Neural cell (in vitro differentiated cells): ENCODE measurements at regions not wholly inside any gene's neighbourhood (a gene's known extent, or its start where the extent isn't known, plus 50 kb on each side); places are given as distances from the start of the nearest gene placed in this dataset.

Experiments used
- H2AFZ ChIP-seq: fragments of 200-600, 300-800 bp; sonication (generic), shearing (Covaris generic); 2 replicates; pipeline ENCODE4 v1.6.0; 2014; ENCODE audit warnings: low read depth, mild to moderate bottlenecking, antibody characterized with exemption, low read length, moderate library complexity
- H3F3A ChIP-seq: fragments of 200-600 bp; shearing (Covaris generic); 2 replicates; pipeline ENCODE4 v1.6.1; 2016; ENCODE audit warnings: mild to moderate bottlenecking, moderate library complexity, mixed read lengths, antibody characterized with exemption, low read length; ENCODE audit not compliant: insufficient read depth, poor library complexity, severe bottlenecking
- H3K27ac ChIP-seq: fragments of 200-600, 300-800 bp; sonication (generic), shearing (Covaris generic); 2 replicates; pipeline ENCODE4 v1.5.1; 2014; ENCODE audit warnings: mild to moderate bottlenecking, low read length, moderate library complexity
- H3K27me3 ChIP-seq: fragments of 300-800, 200-600 bp; sonication (generic), shearing (Covaris generic); 2 replicates; pipeline ENCODE4 v1.6.0; 2014; ENCODE audit warnings: mild to moderate bottlenecking, low read depth, low read length, moderate library complexity; ENCODE audit not compliant: insufficient read depth
- H3K36me3 ChIP-seq: fragments of 300-800, 200-600 bp; sonication (generic), shearing (Covaris generic); 2 replicates; pipeline ENCODE4 v1.5.1; 2014; ENCODE audit warnings: mild to moderate bottlenecking, antibody characterized with exemption, low read length, moderate library complexity; ENCODE audit not compliant: insufficient read depth
- H3K4me2 ChIP-seq: fragments of 300-800, 200-600 bp; sonication (generic), shearing (Covaris generic); 2 replicates; pipeline ENCODE4 v1.6.0; 2014; ENCODE audit warnings: mild to moderate bottlenecking, low read length
- H3K4me3 ChIP-seq: fragments of 300-800, 200-600 bp; sonication (generic), shearing (Covaris generic); 2 replicates; pipeline ENCODE4 v1.5.1; 2014; ENCODE audit warnings: mild to moderate bottlenecking, low read length, moderate library complexity
- H3K79me2 ChIP-seq: fragments of 200-600 bp; shearing (Covaris generic); replicated peaks from 2 replicates; pipeline ENCODE4 v1.6.0; 2014; ENCODE audit warnings: mild to moderate bottlenecking, low read length, moderate library complexity; ENCODE audit not compliant: insufficient read depth
- H3K9ac ChIP-seq: fragments of 300-800, 200-600 bp; sonication (generic), shearing (Covaris generic); 2 replicates; pipeline ENCODE4 v1.6.1; 2016; ENCODE audit warnings: mild to moderate bottlenecking, low read length, mixed read lengths
- H3K9me2 ChIP-seq: fragments of 200-600 bp; shearing (Covaris generic); 2 replicates; pipeline ENCODE4 v1.6.1; 2016; ENCODE audit warnings: mild to moderate bottlenecking, low read length, mixed read lengths; ENCODE audit not compliant: insufficient read depth
- H3K9me3 ChIP-seq: fragments of 200-600, 300-800 bp; sonication (generic), shearing (Covaris generic); 2 replicates; pipeline ENCODE4 v1.6.1; 2016; ENCODE audit warnings: mild to moderate bottlenecking, mixed run types, low read length, moderate library complexity, mixed read lengths
- H4K20me1 ChIP-seq: fragments of 200-600 bp; shearing (Covaris generic); 2 replicates; pipeline ENCODE4 v1.6.1; 2016; ENCODE audit warnings: mild to moderate bottlenecking, mixed run types; ENCODE audit not compliant: insufficient read depth
- CTCF ChIP-seq: fragments of 450-650 bp; IDR thresholded peaks from 2 replicates; pipeline ENCODE4 v1.5.1; 2014; ENCODE audit warnings: antibody characterized with exemption, mild to moderate bottlenecking, moderate library complexity; ENCODE audit not compliant: poor library complexity, severe bottlenecking
- EP300 ChIP-seq: fragments of 450-650 bp; conservative IDR thresholded peaks from 2 replicates; pipeline ENCODE4 v1.6.1; 2014; ENCODE audit warnings: antibody characterized with exemption, mild to moderate bottlenecking, moderate library complexity; ENCODE audit not compliant: poor library complexity, severe bottlenecking
- EZH2 ChIP-seq: fragments of 200-600, 300-800 bp; shearing (Covaris generic), sonication (generic); IDR thresholded peaks from 2 replicates; pipeline ENCODE4 v1.6.1; 2014; ENCODE audit warnings: antibody characterized with exemption, low read length, borderline replicate concordance, mild to moderate bottlenecking; ENCODE audit not compliant: insufficient read depth, poor library complexity, severe bottlenecking
- MXI1 ChIP-seq: fragments of 450-650 bp; conservative IDR thresholded peaks from 2 replicates; pipeline ENCODE4 v1.6.1; 2014; ENCODE audit warnings: antibody characterized with exemption, mild to moderate bottlenecking; ENCODE audit not compliant: poor library complexity, severe bottlenecking
- POLR2AphosphoS5 ChIP-seq: IDR thresholded peaks from 2 replicates; pipeline ENCODE4 v1.6.1; 2012
- RAD21 ChIP-seq: fragments of 450-650 bp; conservative IDR thresholded peaks from 2 replicates; pipeline ENCODE4 v1.6.1; 2014; ENCODE audit warnings: antibody characterized with exemption, mild to moderate bottlenecking, moderate library complexity
- REST ChIP-seq: IDR thresholded peaks from 2 replicates; pipeline ENCODE4 v1.6.1; 2012; ENCODE audit warnings: borderline replicate concordance
- SMC3 ChIP-seq: fragments of 450-650 bp; conservative IDR thresholded peaks from 2 replicates; pipeline ENCODE4 v1.6.1; 2014; ENCODE audit warnings: antibody characterized with exemption, mild to moderate bottlenecking, moderate library complexity; ENCODE audit not compliant: poor library complexity
- TAF1 ChIP-seq: IDR thresholded peaks from 2 replicates; pipeline ENCODE4 v1.6.1; 2012; ENCODE audit warnings: low read depth

- Histone ChIP-seq H3K27ac (no peak overlapping the region), H3K36me3 (no peaks in the 10 kb centered on the region), H3K9me3 (no peaks in the 10 kb centered on the region), H3K27me3 (no peaks in the 10 kb centered on the region), H3K79me2 (no peaks in the 10 kb centered on the region), H3K9me2 (no peaks in the 10 kb centered on the region), H3F3A (no peaks in the 10 kb centered on the region), H2AFZ (no peak overlapping the region), H3K4me3 (no peak overlapping the region), H3K9ac (no peak overlapping the region), H3K4me2 (no peak overlapping the region), H4K20me1 (no peaks in the 10 kb centered on the region)
- TF ChIP-seq EP300, result no peak
- no peak for TF ChIP-seq EZH2
- no peak for TF ChIP-seq RAD21
- TF ChIP-seq POLR2AphosphoS5, result no peak
- no peak for TF ChIP-seq CTCF
- TF ChIP-seq TAF1, result no peak
- no peak for TF ChIP-seq REST
- no peak for TF ChIP-seq SMC3
- no peak for TF ChIP-seq MXI1
Measured at GRCh38 chr18:68397241-68398035, 317.5 kb downstream of the TMX3 start.

- Histone ChIP-seq H3K4me3 (no peak overlapping the region), H3K4me2 (no peak overlapping the region), H2AFZ (no peak overlapping the region), H3K9ac (no peak overlapping the region), H3K36me3 (no peaks in the 10 kb centered on the region), H3K9me3 (no peaks in the 10 kb centered on the region), H3K27ac (no peak overlapping the region), H3K9me2 (no peaks in the 10 kb centered on the region), H3K27me3 (no peaks in the 10 kb centered on the region), H3K79me2 (no peaks in the 10 kb centered on the region), H3F3A (no peaks in the 10 kb centered on the region), H4K20me1 (no peaks in the 10 kb centered on the region)
- TF ChIP-seq POLR2AphosphoS5 (no peak), MXI1 (no peak), TAF1 (no peak), EP300 (no peak), RAD21 (no peak), SMC3 (no peak), CTCF (no peak), EZH2 (no peak), REST (no peak)
Measured at GRCh38 chr18:68394705-68395104, 320.2 kb downstream of the TMX3 start.
